GM12865 (cell line): ENCODE measurements at regions not wholly inside any gene's neighbourhood (a gene's known extent, or its start where the extent isn't known, plus 50 kb on each side); places are given as distances from the start of the nearest gene placed in this dataset.
"Not testable (repeated sequence)": the region's sequence is repeated elsewhere in the genome, so short reads cannot be mapped to it uniquely, and the experiment has no call there.

Source experiments
- DNase-seq: peaks from one replicate; pipeline ENCODE4 v3.0.0; 2010; ENCODE audit warnings: low read depth
- H3K4me3 ChIP-seq: 2 replicates; pipeline ENCODE4 v1.5.1; 2011; ENCODE audit warnings: mild to moderate bottlenecking, low read depth, low read length, control low read depth
- CTCF ChIP-seq: IDR thresholded peaks from 2 replicates; pipeline ENCODE4 v1.5.1; 2011; ENCODE audit warnings: low read length, control low read depth, low read depth, inconsistent platforms; ENCODE audit not compliant: insufficient read depth; ENCODE audit errors: missing control alignments

- H3K4me3 ChIP-seq, result no peak overlapping the region
- TF ChIP-seq CTCF, result no peak
- no peak for DNase-seq
Measured at GRCh38 chr4:64766565-64766964, 357.3 kb upstream of the TECRL start.

GRCh38 chr4:64756016-64756415 lies 346.8 kb upstream of the TECRL start:
- no peak for DNase-seq
- TF ChIP-seq CTCF, result no peak
- no peak overlapping the region for H3K4me3 ChIP-seq

GRCh38 chr4:64747919-64748715 lies 338.9 kb upstream of the TECRL start:
- no peak for TF ChIP-seq CTCF
- DNase-seq, result no peak
- no peak overlapping the region for H3K4me3 ChIP-seq

GRCh38 chr4:64738240-64738639 lies 329.0 kb upstream of the TECRL start:
- DNase-seq, result no peak
- TF ChIP-seq CTCF, result no peak
- H3K4me3 ChIP-seq, result no peak overlapping the region

- DNase-seq, H3K4me3 ChIP-seq: not testable (repeated sequence)
Measured at GRCh38 chr4:64737854-64738138, 328.5 kb upstream of the TECRL start.

- H3K4me3 ChIP-seq, result no peak overlapping the region
- no peak for TF ChIP-seq CTCF
- no peak for DNase-seq
Measured at GRCh38 chr4:64737026-64737853, 328.0 kb upstream of the TECRL start.

- no peak overlapping the region for H3K4me3 ChIP-seq
- DNase-seq, result no peak
- TF ChIP-seq CTCF, result no peak
Measured at GRCh38 chr4:64729561-64729960, 320.3 kb upstream of the TECRL start.
